ENCODE measurements at regions not wholly inside any gene's neighbourhood (a gene's known extent, or its start where the extent isn't known, plus 50 kb on each side); places are given as distances from the start of the nearest gene placed in this dataset.

DNA sequence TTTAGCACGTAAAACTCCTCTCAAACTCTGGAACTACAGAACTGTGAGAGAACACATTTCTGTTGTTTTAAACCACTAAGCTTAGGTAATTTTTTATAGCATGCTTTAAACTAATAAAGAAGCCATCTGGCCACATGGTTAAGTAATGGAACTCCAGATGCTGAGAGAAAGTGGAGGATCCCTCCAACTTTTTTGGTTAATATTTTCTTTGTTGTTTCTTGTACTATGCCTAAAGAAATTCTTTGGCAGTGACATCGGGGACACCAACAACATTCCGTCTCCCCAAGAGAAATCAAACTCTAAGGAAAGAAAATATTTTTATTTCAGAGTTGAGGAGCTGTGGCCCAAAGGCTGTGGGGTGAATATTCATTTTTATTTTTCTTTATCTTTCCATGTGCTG is 734.8 kb upstream of the CDH9 start:
- H3K27ac ChIP-seq (ENCODE audit: insufficient read depth, low read depth, low read length) = no peak overlapping the region
- H3K4me1 ChIP-seq (ENCODE audit: control insufficient read depth, extremely low read depth, insufficient read depth, low read length) = no peaks in the 10 kb centered on the region
- H2AFZ ChIP-seq (ENCODE audit: low read depth, low read length) = no peak overlapping the region
- dilution Hi-C loops (cut with MboI; ENCODE audit: extremely low pct_ligation_motif_present, low sequenced_read_pairs) (no loop called here), intact Hi-C loops (cut with micrococcal nuclease) (no loop called here)
- H3K36me3 ChIP-seq (ENCODE audit: control insufficient read depth in 2 of 2, extremely low read depth in 1 of 2, insufficient read depth in 2 of 2, low read length in 2 of 2) = no peaks in the 10 kb centered on the region
- TF ChIP-seq MAX (IDR thresholded peaks at IDR 0.05; ENCODE audit: insufficient read depth, insufficient read length) (no peak), GATA2 (IDR thresholded peaks at IDR 0.05; ENCODE audit: insufficient read depth, insufficient read length, low read depth, low read length) (no peak), POLR2AphosphoS5 (IDR thresholded peaks at IDR 0.05; ENCODE audit: insufficient read depth, low read depth, low read length) (no peak), JUN (IDR thresholded peaks at IDR 0.05; ENCODE audit: borderline replicate concordance, insufficient read depth, insufficient read length, low read depth) (no peak)
- H3K79me2 ChIP-seq (ENCODE audit: control insufficient read depth, insufficient read depth, low read length) = no peaks in the 10 kb centered on the region
- H3K9me3 ChIP-seq (replicated peaks; ENCODE audit: control insufficient read depth, insufficient read depth, low read length) = no peaks in the 10 kb centered on the region
- H3K4me2 ChIP-seq (ENCODE audit: insufficient read depth, low read length) = no peak overlapping the region
- DNase-seq (ENCODE audit: low read depth, low spot score) = no peak
- no peak for FAIRE-seq
- no peak overlapping the region for H3K4me3 ChIP-seq (replicated peaks in 1 of 3; ENCODE audit: insufficient read depth in 1 of 3, low read depth in 1 of 3, low read length in 3 of 3)
- CTCF ChIA-PET = no interaction called here
- no peak overlapping the region for H3K9ac ChIP-seq (replicated peaks; ENCODE audit: extremely low read depth, insufficient read depth, low read length)
- no peaks in the 10 kb centered on the region for H4K20me1 ChIP-seq (replicated peaks; ENCODE audit: control insufficient read depth, extremely low read depth, insufficient read depth, low read length)
- BruUV-seq (replicated peaks) = no TSS peak
- H3K27me3 ChIP-seq (ENCODE audit: control insufficient read depth in 2 of 2, insufficient read depth in 2 of 2, low read length in 2 of 2) = no peaks in the 10 kb centered on the region
- POLR2A ChIA-PET = no interaction called here
- no peaks in the 10 kb centered on the region for H3K9me1 ChIP-seq (replicated peaks; ENCODE audit: control insufficient read depth, extremely low read depth, insufficient read depth, low read length)

GRCh38 chr5:27769748-27770402 is 731.5 kb upstream of the CDH9 start:
- DNase-seq (ENCODE audit: low read depth, low spot score) = no peak
- dilution Hi-C loops (cut with MboI; ENCODE audit: extremely low pct_ligation_motif_present, low sequenced_read_pairs) = no loop called here

More at GRCh38 chr5:27769748-27770402, 731.5 kb upstream of the CDH9 start:
- Histone ChIP-seq H3K36me3 (ENCODE audit: control insufficient read depth in 2 of 2, extremely low read depth in 1 of 2, insufficient read depth in 2 of 2, low read length in 2 of 2) (no peaks in the 10 kb centered on the region), H3K4me3 (replicated peaks in 1 of 3; ENCODE audit: insufficient read depth in 1 of 3, low read depth in 1 of 3, low read length in 3 of 3) (no peak overlapping the region), H3K27ac (ENCODE audit: insufficient read depth, low read depth, low read length) (no peak overlapping the region), H3K79me2 (ENCODE audit: control insufficient read depth, insufficient read depth, low read length) (no peaks in the 10 kb centered on the region), H3K9ac (replicated peaks; ENCODE audit: extremely low read depth, insufficient read depth, low read length) (no peak overlapping the region), H3K27me3 (ENCODE audit: control insufficient read depth in 2 of 2, insufficient read depth in 2 of 2, low read length in 2 of 2) (no peaks in the 10 kb centered on the region), H3K4me1 (ENCODE audit: control insufficient read depth, extremely low read depth, insufficient read depth, low read length) (no peaks in the 10 kb centered on the region), H3K9me3 (replicated peaks; ENCODE audit: control insufficient read depth, insufficient read depth, low read length) (peaks cover 3% of the 10 kb centered on the region), H4K20me1 (replicated peaks; ENCODE audit: control insufficient read depth, extremely low read depth, insufficient read depth, low read length) (no peaks in the 10 kb centered on the region), H3K4me2 (ENCODE audit: insufficient read depth, low read length) (no peak overlapping the region), H2AFZ (ENCODE audit: low read depth, low read length) (no peak overlapping the region), H3K9me1 (replicated peaks; ENCODE audit: control insufficient read depth, extremely low read depth, insufficient read depth, low read length) (no peaks in the 10 kb centered on the region)
- POLR2A ChIA-PET = no interaction called here
- intact Hi-C loops (cut with micrococcal nuclease) = no loop called here
- TF ChIP-seq EZH2 (IDR thresholded peaks at IDR 0.05; ENCODE audit: borderline replicate concordance, low read depth, low read length, severe bottlenecking) (no peak), POLR2A (IDR thresholded peaks at IDR 0.05; ENCODE audit: low read depth, low read length) (no peak), POLR2AphosphoS5 (IDR thresholded peaks at IDR 0.05; ENCODE audit: insufficient read depth, low read depth, low read length) (no peak), GATA2 (IDR thresholded peaks at IDR 0.05; ENCODE audit: insufficient read depth, insufficient read length, low read depth, low read length) (no peak), JUN (IDR thresholded peaks at IDR 0.05; ENCODE audit: borderline replicate concordance, insufficient read depth, insufficient read length, low read depth) (no peak), FOS (IDR thresholded peaks at IDR 0.05; ENCODE audit: borderline replicate concordance, insufficient read depth, low read length) (no peak), MYC (IDR thresholded peaks at IDR 0.05; ENCODE audit: low read depth, low read length) (no peak), MAX (IDR thresholded peaks at IDR 0.05; ENCODE audit: insufficient read depth, insufficient read length) (no peak)
- TF ChIP-seq, protein P1, sequence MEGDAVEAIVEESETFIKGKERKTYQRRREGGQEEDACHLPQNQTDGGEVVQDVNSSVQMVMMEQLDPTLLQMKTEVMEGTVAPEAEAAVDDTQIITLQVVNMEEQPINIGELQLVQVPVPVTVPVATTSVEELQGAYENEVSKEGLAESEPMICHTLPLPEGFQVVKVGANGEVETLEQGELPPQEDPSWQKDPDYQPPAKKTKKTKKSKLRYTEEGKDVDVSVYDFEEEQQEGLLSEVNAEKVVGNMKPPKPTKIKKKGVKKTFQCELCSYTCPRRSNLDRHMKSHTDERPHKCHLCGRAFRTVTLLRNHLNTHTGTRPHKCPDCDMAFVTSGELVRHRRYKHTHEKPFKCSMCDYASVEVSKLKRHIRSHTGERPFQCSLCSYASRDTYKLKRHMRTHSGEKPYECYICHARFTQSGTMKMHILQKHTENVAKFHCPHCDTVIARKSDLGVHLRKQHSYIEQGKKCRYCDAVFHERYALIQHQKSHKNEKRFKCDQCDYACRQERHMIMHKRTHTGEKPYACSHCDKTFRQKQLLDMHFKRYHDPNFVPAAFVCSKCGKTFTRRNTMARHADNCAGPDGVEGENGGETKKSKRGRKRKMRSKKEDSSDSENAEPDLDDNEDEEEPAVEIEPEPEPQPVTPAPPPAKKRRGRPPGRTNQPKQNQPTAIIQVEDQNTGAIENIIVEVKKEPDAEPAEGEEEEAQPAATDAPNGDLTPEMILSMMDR (IDR thresholded peaks at IDR 0.05; ENCODE audit: extremely low read depth in 1 of 2, insufficient read depth in 1 of 2, low read depth in 1 of 2, low read length in 2 of 2) = no peak
- CTCF ChIA-PET = no interaction called here
- BruUV-seq (replicated peaks) = no TSS peak
- no peak for FAIRE-seq

All from endothelial cell of umbilical vein (primary cell).